Activated CD4-positive, alpha-beta T cell treated with anti-CD3 and anti-CD28 coated beads, Interleukin-2, amount 50 U/mL, for 24 hours (primary cell): ENCODE measurements at regions not wholly inside any gene's neighbourhood (a gene's known extent, or its start where the extent isn't known, plus 50 kb on each side); places are given as distances from the start of the nearest gene placed in this dataset.

Source experiments
- DNase-seq, 2 donors: peaks; one replicate each; pipeline ENCODE4 v3.0.0-alpha.2; 2020; ENCODE audit warnings: low read depth in 1 of 2, low spot score in 1 of 2

DNA sequence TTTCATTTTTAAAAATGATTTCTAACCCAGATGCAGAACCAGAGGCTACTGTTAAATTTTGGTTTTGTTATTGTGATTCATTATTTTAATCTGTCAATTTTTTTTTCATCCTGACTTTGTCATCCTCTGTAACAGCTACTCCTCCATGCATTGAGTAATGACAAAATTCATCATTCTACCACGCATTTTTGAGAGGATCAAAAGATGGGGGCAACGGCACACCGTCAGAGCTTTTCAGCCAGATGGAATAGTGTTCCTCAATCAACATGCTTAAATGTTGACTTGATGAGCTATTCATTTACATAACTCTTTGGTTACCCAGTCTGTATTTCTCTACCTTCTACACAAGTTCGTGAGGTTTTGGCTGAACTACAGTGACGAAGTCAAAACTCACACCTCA lies 486.3 kb downstream of the EFNB2 start:
- no peak for DNase-seq

GRCh38 chr13:106048386-106048785 lies 487.1 kb downstream of the EFNB2 start:
- no peak for DNase-seq

DNA sequence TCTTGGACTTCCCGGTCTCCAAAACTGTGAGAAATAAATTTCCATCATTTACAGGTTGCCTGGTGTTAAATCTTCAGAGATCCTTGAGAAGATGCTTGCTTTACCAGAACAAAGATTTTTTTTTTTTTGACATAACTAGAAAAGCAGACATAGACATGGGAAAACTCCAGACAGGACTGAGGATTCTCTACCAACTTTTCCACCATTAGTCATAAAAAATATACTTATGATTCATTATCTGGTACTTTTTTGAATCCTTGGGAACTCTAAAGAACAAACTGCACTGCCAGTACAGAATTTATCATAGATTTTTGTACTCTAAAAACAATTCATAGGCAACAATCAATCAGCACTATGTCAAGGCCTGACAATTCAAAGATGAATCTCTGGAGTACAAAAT lies 487.6 kb downstream of the EFNB2 start:
- no peak for DNase-seq

DNA sequence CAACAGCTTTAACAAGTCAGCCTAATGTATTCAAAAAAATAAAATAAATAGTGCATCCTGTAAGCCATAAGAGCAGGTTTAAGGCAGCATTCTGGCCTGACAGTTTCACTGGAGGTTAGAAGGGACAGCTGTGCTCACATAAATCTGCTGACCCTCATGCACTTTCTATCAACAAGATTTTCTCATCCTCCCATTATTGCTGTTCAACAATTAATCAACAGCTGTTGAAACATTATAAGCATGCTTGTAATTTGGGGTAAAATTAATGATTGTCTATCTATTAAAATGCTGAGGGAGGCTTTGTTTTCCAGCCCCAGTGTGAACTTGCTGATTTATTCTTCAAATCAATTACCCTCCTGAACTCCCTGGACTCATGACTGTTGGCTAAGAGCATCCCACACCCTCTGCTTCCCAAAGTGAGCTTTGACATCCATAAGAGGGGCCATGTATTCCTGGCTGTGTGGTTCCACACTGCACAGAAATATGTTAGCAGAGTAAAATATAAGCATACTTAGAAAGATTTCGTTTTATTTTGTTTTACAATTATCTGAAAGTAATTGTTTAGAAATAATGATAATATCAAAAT lies 492.4 kb downstream of the EFNB2 start:
- DNase-seq = no peak

GRCh38 chr13:106041445-106041844 lies 494.0 kb downstream of the EFNB2 start:
- DNase-seq = no peak

DNA sequence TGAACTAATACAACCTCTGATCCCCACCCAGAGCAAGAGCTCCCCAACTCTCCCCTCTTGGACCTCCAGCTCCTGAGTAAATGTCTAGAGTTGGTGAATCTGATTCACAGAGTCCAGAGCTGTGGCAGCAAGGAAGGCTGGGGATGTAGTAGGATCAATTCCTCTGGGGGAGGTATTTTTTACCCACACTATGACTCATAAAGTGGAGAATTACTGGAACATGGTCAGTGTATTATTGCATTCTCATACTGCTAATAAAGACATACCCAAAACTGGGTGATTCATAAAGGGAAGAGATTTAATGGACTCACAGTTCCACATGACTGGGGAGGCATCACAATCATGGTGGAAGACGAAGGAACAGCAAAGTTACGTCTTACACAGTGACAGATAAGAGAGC lies 496.7 kb downstream of the EFNB2 start:
- no peak for DNase-seq

DNA sequence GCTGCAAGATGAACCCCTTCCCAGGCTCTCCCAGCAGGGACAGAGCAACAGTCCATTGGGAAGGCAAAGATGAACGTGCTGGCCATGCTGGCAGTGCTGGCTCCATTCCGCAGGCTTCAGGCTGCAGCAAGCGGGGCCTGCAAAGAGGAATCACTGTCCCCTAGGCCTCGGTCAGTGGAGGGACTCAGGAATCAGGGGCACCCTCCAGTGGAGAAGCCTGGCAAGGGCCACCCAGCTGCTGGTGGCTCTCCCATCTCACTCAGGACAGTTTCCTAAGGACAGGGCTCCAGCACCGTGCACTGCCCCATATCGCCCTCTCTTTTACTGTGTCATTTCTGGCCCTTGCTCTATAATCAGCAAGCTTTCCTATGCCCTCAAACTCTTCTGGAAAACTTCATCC lies 498.6 kb downstream of the EFNB2 start:
- DNase-seq = no peak

- DNase-seq = no peak
These were observed 501.3 kb downstream of the EFNB2 start for GRCh38 chr13:106034201-106034600.

GRCh38 chr13:106033659-106034058 lies 501.8 kb downstream of the EFNB2 start:
- DNase-seq = no peak

DNA sequence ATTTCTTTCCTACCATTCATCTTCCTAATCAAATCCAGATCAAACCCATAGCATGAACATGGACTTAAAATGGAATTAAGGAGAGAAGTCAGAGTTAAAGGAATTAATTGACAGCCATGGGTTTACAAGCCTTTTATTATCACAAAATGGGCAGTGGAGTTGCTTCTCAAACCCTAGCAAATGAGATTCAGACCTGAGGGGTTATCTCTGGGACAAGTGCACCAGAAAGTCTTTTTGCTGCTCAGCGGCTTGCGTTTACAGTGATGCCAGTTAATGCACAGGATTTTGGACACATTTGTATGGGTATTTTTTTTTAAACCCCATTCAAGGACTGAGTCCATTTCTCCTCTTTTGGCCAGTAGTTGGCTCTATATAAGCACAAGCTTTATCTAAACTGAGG lies 503.0 kb downstream of the EFNB2 start:
- DNase-seq = no peak

DNA sequence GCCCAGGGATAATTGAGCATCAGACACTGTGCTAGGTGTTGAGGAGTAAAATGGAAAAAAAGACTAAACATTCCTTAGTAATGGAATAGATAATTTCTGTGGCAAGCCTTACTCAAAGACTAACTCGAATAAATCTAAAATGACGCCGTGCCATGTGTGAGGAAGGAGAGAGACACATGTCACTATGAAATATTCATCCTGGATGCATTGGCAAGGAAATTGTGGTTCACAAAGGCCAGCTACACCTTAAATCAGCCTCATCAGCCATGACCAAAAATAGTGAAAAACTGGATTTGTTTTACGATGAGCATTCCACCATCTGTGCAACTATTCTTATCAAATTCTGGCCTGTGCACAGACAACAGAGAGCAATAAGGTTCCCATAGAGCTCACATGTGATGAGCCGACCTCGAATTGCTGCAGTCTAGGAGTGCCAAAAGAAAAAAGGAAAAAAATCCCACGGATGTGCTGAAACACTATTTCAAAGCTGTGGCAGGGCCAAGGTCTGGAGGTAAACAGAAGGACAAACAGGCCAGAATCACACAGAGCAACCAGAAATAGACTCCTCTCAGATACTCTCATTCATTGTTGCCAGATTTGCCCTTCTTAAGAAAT lies 505.7 kb downstream of the EFNB2 start:
- no peak for DNase-seq

DNA sequence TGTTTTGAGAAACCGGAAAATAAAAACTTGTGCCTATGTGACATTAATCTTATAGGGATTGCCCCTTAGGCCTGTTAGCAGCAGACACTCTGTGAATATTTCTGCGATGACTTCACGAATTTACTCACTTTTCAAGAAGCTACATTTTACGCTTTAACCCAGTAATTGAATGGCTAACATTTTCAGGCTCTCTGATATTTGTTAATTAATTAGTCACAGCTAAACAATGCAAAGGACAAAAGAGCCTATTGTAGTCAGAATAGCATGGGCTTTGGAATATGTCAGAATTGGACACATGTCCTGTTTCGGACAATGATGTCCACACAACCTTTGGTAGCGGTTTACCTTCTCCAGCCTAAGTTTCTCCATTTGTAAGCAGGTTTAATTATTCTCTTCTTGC lies 506.6 kb downstream of the EFNB2 start:
- DNase-seq = no peak

- DNase-seq = no peak
These were observed 523.9 kb downstream of the EFNB2 start for GRCh38 chr13:106011600-106011999.

- DNase-seq = no peak
These were observed 524.6 kb downstream of the EFNB2 start for GRCh38 chr13:106010836-106011235.

GRCh38 chr13:106008540-106008939 lies 526.9 kb downstream of the EFNB2 start:
- no peak for DNase-seq

GRCh38 chr13:106007156-106007555 lies 528.3 kb downstream of the EFNB2 start:
- DNase-seq = no peak

- DNase-seq = no peak
These were observed 531.8 kb downstream of the EFNB2 start for GRCh38 chr13:106003651-106004050.

- DNase-seq = no peak
These were observed 534.0 kb downstream of the EFNB2 start for GRCh38 chr13:106001443-106001842.

DNA sequence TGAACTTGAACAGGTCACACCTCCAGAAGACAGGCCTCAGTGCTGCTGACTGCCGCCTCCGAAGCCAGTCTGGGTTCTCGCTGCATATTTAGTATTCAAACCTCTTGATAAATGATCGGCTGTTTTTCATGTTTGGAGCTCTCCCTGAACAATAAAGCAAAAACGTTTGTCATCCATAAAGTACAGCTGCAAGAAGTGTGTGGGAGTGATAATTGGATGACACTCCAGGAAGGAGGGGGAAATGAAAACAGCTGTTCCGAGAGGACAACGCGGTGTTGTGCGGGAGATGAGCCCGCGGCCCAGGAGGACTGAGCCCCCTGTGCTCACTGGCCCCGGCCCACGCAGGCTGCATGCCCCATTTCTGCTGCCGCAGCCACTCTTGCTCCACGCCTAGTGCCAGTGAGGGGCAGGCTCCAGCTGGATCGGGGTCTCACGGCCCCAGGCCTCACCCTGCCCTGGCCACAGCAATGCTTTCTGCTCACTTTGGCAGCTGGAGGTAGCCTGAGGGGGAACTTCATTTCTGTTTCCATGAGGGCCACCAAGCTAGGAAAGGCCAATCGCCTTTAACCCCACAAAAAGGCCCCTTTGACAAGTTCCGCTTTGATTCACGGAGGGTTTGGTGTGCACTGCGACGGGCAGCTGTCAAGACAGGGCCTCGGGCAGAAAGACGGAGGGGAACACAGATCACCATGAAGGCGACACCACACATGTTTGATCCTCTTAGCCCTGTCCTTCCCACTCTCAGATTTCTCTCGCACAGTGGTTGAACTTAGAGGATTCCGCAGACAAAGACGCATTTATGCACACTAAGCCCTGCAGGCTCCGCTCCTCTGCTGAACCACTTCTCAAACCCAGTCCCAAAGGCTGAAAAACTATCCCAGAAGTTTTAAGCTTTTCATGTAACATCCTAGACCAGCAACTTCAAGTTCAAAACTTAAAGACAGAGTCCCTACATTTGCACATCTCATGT lies 537.6 kb downstream of the EFNB2 start:
- DNase-seq = no peak

- no peak for DNase-seq
These were observed 539.0 kb downstream of the EFNB2 start for GRCh38 chr13:105996391-105997025.

DNA sequence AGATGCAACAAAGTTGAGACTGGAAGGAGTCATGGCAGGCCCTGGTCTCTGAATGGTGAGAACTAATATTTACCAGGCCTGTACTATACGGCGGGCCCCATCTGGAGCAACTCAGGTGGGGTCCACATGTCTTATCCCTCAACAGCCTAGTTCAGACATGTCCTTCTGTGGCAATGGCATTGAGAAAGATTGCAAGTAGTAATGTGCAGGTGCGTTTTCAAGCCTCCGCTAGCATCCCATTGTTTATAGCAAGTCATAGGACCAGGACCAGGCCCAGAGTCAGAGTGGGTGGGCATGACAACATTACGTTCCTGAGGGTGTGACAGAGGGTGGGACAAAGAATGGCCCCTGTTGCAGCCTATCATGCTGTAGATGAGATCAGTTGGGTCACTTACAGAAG lies 541.1 kb downstream of the EFNB2 start:
- no peak for DNase-seq
